Spleen (tissue), 11 donors: ENCODE measurements at regions not wholly inside any gene's neighbourhood (a gene's known extent, or its start where the extent isn't known, plus 50 kb on each side); places are given as distances from the start of the nearest gene placed in this dataset.

ENCODE experiments used
- DNase-seq: peaks from one replicate; pipeline ENCODE4 v3.0.0-alpha.2; 2020
- H3K27ac ChIP-seq, 8 donors: fragments of 200-600 bp; sonication (generic) in 7 of 8; 1 replicate in 4 of 8; 2 replicates in 4 of 8; pipeline versions ENCODE4 v1.5.0 to v1.8.0; 2016 to 2021; ENCODE audit warnings: inconsistent platforms in 4 of 8, mild to moderate bottlenecking in 4 of 8, moderate library complexity in 1 of 8
- H3K27me3 ChIP-seq, 7 donors: fragments of 200-600 bp; sonication (generic) in 6 of 7; replicated peaks in 1 of 7; 1 replicate in 4 of 7; 2 replicates in 3 of 7; pipeline versions ENCODE4 v1.5.0 to v1.8.0; 2016 to 2021; ENCODE audit warnings: inconsistent platforms in 3 of 7, mild to moderate bottlenecking in 1 of 7
- H3K36me3 ChIP-seq, 6 donors: fragments of 200-600 bp; sonication (generic) in 5 of 6; 1 replicate in 4 of 6; 2 replicates in 2 of 6; pipeline versions ENCODE4 v1.5.0 to v1.8.0; 2016 to 2021; ENCODE audit warnings: inconsistent platforms in 2 of 6
- H3K4me1 ChIP-seq, 6 donors: fragments of 200-600 bp; sonication (generic) in 5 of 6; 1 replicate in 3 of 6; 2 replicates in 3 of 6; pipeline versions ENCODE4 v1.5.0 to v1.8.0; 2016 to 2021; ENCODE audit warnings: inconsistent platforms in 3 of 6
- H3K4me3 ChIP-seq, 8 donors: fragments of 200-600 bp; sonication (generic) in 7 of 8; 1 replicate in 4 of 8; 2 replicates in 4 of 8; pipeline versions ENCODE4 v1.5.0 to v1.8.0; 2016 to 2021; ENCODE audit warnings: inconsistent platforms in 4 of 8, mild to moderate bottlenecking in 4 of 8, moderate library complexity in 2 of 8
- H3K9me3 ChIP-seq, 8 donors: fragments of 200-600 bp; sonication (generic) in 7 of 8; 1 replicate in 4 of 8; 2 replicates in 4 of 8; pipeline versions ENCODE4 v1.5.0 to v1.8.0; 2016 to 2021; ENCODE audit warnings: inconsistent platforms in 4 of 8
- POLR2A ChIP-seq, 3 donors: fragments of 450-650 bp; IDR thresholded peaks; one replicate each; pipeline ENCODE4 v1.5.1; 2017; ENCODE audit warnings: antibody characterized with exemption in 3 of 3, mild to moderate bottlenecking in 1 of 3
- POLR2AphosphoS5 ChIP-seq, 3 donors: sonication (generic); formaldehyde crosslinking; IDR thresholded peaks; one replicate each; pipeline ENCODE4 v1.5.1; 2017; ENCODE audit warnings: antibody characterized with exemption in 3 of 3
- WGBS, 5 donors: extraction: QIAGEN DNeasy Blood & Tissue Kit in 3 of 5; methylation state at CpG; one replicate each; pipeline versions ENCODE4 v1.1.5 to v1.1.7; 2013 to 2018; 5-methylcytosine and 5-hydroxymethylcytosine counted together
- intact Hi-C: fragments of 100-400 bp; cut with DNase I; formaldehyde crosslinking; loops from one replicate; pipeline ENCODE4 v1.15.0; 2023; ENCODE audit warnings: low total_unique reads
- TF ChIP-seq, protein P1 (sequence below), 11 experiments: fragments of 200-600 bp in 7 of 11; fragments of 450-650 bp in 4 of 11; sonication (generic) in 4 of 11; IDR thresholded peaks in 8 of 11; conservative IDR thresholded peaks in 3 of 11; 1 replicate in 7 of 11; 2 replicates in 4 of 11; pipeline versions ENCODE4 v1.4.0 to v1.8.0; 2016 to 2021; ENCODE audit warnings: antibody characterized with exemption in 11 of 11, inconsistent platforms in 4 of 11, mild to moderate bottlenecking in 1 of 11
- donor health status: healthy with polysubstance abuse.
- donor health status: DM: no; HTN: no; CAD: no; lungs with moderate emphysema.
- donor health status: DM: no; HTN: no; CAD: no.
- donor health status: Bipolar disorder and iron deficiency.
- donor health status: healthy.
- donor health status: DM: no; HTN: no; CAD: no.
- donor health status: DM: yes; HTN: yes; CAD: no.

DNA sequence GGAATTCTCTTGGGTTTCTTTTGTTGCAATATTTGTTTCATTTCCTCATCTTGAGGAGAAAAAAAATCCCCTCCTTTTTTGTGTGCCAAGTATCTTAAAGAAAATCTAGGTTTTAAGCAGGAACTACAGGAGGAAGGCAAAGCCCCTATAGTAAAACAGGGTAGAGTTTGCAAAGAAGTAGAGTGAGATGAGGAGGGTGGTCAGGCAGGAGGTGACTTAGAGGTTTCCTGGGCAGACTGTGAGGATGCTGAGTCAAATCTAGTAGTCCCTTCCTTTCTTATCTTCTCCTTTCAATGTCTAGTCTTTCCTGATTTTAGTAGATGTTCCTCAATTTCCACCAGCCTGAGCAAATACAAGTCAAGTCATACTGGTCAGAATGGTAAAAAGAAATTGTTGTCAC, 222.5 kb downstream of the PMAIP1 start:
- Histone ChIP-seq H3K9me3 (peaks cover 0 to 5% (median 0%) of the 10 kb centered on the region in 8 donors), H3K36me3 (no peaks in the 10 kb centered on the region), H3K4me3 (no peak overlapping the region), H3K4me1 (no peaks in the 10 kb centered on the region), H3K27ac (no peak overlapping the region), H3K27me3 (no peaks in the 10 kb centered on the region)
- TF ChIP-seq POLR2A (IDR thresholded peaks at IDR 0.05), result no peak
- TF ChIP-seq, protein P1, sequence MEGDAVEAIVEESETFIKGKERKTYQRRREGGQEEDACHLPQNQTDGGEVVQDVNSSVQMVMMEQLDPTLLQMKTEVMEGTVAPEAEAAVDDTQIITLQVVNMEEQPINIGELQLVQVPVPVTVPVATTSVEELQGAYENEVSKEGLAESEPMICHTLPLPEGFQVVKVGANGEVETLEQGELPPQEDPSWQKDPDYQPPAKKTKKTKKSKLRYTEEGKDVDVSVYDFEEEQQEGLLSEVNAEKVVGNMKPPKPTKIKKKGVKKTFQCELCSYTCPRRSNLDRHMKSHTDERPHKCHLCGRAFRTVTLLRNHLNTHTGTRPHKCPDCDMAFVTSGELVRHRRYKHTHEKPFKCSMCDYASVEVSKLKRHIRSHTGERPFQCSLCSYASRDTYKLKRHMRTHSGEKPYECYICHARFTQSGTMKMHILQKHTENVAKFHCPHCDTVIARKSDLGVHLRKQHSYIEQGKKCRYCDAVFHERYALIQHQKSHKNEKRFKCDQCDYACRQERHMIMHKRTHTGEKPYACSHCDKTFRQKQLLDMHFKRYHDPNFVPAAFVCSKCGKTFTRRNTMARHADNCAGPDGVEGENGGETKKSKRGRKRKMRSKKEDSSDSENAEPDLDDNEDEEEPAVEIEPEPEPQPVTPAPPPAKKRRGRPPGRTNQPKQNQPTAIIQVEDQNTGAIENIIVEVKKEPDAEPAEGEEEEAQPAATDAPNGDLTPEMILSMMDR (IDR thresholded peaks at IDR 0.05 in 8 of 11, conservative IDR thresholded peaks at IDR 0.05 in 3 of 11), result no peak
- no peak for TF ChIP-seq POLR2AphosphoS5 (IDR thresholded peaks at IDR 0.05)
- intact Hi-C loops, result no loop called here
- DNase-seq, result no peak

DNA sequence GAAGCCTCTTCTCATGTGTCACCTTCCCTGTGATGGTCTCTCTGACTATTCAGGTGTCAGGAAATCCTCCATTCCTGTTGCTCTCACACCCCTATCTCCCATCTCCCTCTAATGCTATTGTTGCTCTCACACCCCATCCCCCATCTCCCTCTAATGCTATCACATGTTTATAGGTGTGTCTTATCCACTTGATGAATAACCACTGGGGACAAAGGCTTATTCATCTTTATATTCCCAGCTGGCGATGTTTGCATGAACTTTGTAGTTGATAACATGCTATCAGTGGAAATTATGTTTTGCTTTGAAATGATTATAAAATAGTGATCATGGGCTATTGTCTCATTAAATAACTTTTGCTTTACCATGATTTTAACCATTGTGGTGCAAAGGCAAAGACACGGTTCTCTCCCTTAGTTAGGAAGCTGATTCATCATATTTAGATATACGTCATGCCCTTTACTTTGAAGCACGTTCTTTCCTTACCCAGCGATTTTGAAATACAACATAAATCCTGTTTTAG, 220.5 kb downstream of the PMAIP1 start:
- intact Hi-C loops, result no loop called here
- H3K9me3 ChIP-seq, result peaks cover 0 to 5% (median 0%) of the 10 kb centered on the region in 8 donors
- H3K4me1 ChIP-seq, result no peaks in the 10 kb centered on the region
- no peak overlapping the region for H3K4me3 ChIP-seq
- no peak overlapping the region for H3K27ac ChIP-seq
- no peaks in the 10 kb centered on the region for H3K36me3 ChIP-seq
- H3K27me3 ChIP-seq, result no peaks in the 10 kb centered on the region
- TF ChIP-seq POLR2A (IDR thresholded peaks at IDR 0.05), result no peak
- TF ChIP-seq POLR2AphosphoS5 (IDR thresholded peaks at IDR 0.05), result no peak
- DNase-seq, result no peak
- WGBS, 5 donors, result 77 to 88% (median 84%) methylated on average over 5 of the region's 5 CpGs

DNA sequence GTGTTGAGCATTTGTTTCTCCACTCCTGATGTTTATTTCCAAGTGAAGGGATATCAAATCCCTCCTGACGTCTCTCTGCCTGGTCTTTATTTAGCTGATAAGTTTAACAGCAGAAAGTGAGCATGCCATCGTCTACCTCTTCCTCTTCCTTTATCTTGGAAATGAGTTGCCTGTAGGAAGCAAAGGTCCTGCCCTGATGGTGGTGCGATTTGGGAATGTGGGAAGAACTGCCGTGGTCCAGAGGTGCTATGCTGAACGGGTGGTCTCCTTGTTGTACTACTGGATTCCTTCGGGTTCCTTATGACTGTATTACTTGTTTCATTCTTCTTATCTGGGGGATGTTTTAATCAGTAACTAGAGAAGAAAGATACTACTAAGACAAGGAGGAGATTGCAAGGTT, 217.5 kb downstream of the PMAIP1 start:
- 64 to 81% (median 74%) methylated on average over 6 of the region's 6 CpGs for WGBS, 5 donors
- H3K36me3 ChIP-seq, result no peaks in the 10 kb centered on the region
- H3K4me3 ChIP-seq, result no peak overlapping the region
- intact Hi-C loops, result no loop called here
- no peaks in the 10 kb centered on the region for H3K27me3 ChIP-seq
- no peak overlapping the region for H3K27ac ChIP-seq
- H3K9me3 ChIP-seq, result peaks cover 0 to 5% (median 0%) of the 10 kb centered on the region in 8 donors
- no peaks in the 10 kb centered on the region for H3K4me1 ChIP-seq
- no peak for DNase-seq
- TF ChIP-seq POLR2AphosphoS5 (IDR thresholded peaks at IDR 0.05), result no peak
- TF ChIP-seq POLR2A (IDR thresholded peaks at IDR 0.05), result no peak
- TF ChIP-seq, protein P1 (IDR thresholded peaks at IDR 0.05 in 8 of 11, conservative IDR thresholded peaks at IDR 0.05 in 3 of 11), result no peak

DNA sequence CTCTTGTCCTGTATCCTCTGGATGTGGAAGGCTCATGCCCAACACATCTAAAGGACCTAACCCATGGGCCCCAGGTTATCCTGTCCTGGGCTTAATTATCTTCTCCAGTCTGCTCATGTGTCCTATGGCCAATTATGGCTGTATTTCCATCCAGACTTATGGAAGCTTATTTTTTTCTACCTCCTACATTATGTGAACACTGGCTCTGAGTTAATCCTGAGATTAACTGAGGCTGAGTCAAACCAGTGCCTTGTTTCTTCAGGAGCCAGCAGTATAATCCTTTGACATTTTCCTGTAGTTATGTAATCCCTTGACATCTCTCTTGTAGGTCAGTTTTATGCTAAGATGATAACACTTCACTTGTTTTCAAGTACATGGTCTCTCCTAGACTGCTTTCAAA, 213.6 kb downstream of the PMAIP1 start:
- Histone ChIP-seq H3K27ac (no peak overlapping the region), H3K4me3 (no peak overlapping the region), H3K27me3 (no peaks in the 10 kb centered on the region), H3K9me3 (no peaks in the 10 kb centered on the region), H3K4me1 (no peaks in the 10 kb centered on the region), H3K36me3 (no peaks in the 10 kb centered on the region)
- intact Hi-C loops, result no loop called here
- no peak for TF ChIP-seq POLR2A (IDR thresholded peaks at IDR 0.05)
- TF ChIP-seq POLR2AphosphoS5 (IDR thresholded peaks at IDR 0.05), result no peak
- TF ChIP-seq, protein P1 (IDR thresholded peaks at IDR 0.05 in 8 of 11, conservative IDR thresholded peaks at IDR 0.05 in 3 of 11), result no peak
- no peak for DNase-seq

DNA sequence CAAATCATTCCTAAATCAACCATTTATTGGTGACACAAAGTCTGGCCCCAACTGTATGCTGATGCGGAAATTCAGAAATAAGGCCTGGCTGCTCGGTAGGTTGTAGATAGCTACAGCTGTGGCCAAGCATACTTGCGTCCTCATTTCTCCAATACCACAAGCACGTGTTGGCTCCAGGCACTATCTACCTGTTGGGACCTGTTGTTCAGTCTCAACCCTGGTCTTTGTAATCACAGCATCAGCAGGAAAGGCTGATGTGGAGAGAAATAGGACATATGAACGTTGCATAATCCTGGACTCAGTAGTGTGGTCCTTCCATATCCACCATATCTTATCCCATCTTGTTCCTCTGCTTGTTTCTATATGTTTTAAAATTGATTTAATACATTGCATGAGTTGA, 212.6 kb downstream of the PMAIP1 start:
- WGBS, 5 donors, result 85 to 92% (median 90%) methylated on average over 5 of the region's 5 CpGs

More for the DNA sequence above, 212.6 kb downstream of the PMAIP1 start:
- Histone ChIP-seq H3K4me1 (no peaks in the 10 kb centered on the region), H3K4me3 (no peak overlapping the region), H3K27ac (no peak overlapping the region), H3K27me3 (no peaks in the 10 kb centered on the region), H3K9me3 (no peaks in the 10 kb centered on the region), H3K36me3 (no peaks in the 10 kb centered on the region)
- intact Hi-C loops, result no loop called here
- DNase-seq, result no peak
- TF ChIP-seq, protein P1 (IDR thresholded peaks at IDR 0.05 in 8 of 11, conservative IDR thresholded peaks at IDR 0.05 in 3 of 11), result no peak
- TF ChIP-seq POLR2AphosphoS5 (IDR thresholded peaks at IDR 0.05) (no peak), POLR2A (IDR thresholded peaks at IDR 0.05) (no peak)
